Endothelial cell of umbilical vein (primary cell): ENCODE measurements at regions not wholly inside any gene's neighbourhood (a gene's known extent, or its start where the extent isn't known, plus 50 kb on each side); places are given as distances from the start of the nearest gene placed in this dataset.

ENCODE experiments used
- BruUV-seq: library from RNA; stranded (reverse); fragments of 400-500 nt; replicated peaks from 2 replicates; lab custom pipeline; 2021; lab: Mats Ljungman, UMichigan
- CTCF ChIA-PET: fragments of 300-600, 350-600 bp; sonication (Branson Sonifier 250); formaldehyde crosslinking; loops from one replicate; lab custom pipeline; 2021; ENCODE audit warnings: antibody characterized with exemption, inconsistent platforms; lab: Charles Lee
- POLR2A ChIA-PET: fragments of 300-600, 350-600 bp; sonication (Branson Sonifier 250); formaldehyde crosslinking; loops from one replicate; lab custom pipeline; 2021; ENCODE audit warnings: antibody characterized with exemption, inconsistent platforms; lab: Charles Lee
- DNase-seq: peaks from one replicate; pipeline ENCODE4 v3.0.0-alpha.2; 2011; ENCODE audit warnings: low read depth, low spot score
- FAIRE-seq: peaks from 2 replicates; lab custom pipeline; 2011; peaks lifted over from hg19 to GRCh38; lab: Jason Lieb, UNC
- H2AFZ ChIP-seq: 2 replicates; pipeline ENCODE4 v1.6.0; 2012; ENCODE audit warnings: low read depth, low read length, control low read depth, inconsistent platforms
- H3K27ac ChIP-seq: 2 replicates; pipeline ENCODE4 v1.5.1; 2011; ENCODE audit warnings: low read depth, mild to moderate bottlenecking, control low read depth, low read length, moderate library complexity; ENCODE audit not compliant: insufficient read depth
- H3K27me3 ChIP-seq, 2 experiments: 2 replicates each; pipeline versions ENCODE4 v1.6.0 to v1.6.1; 2011; ENCODE audit warnings: low read length in 2 of 2, mixed read lengths in 1 of 2; ENCODE audit not compliant: control insufficient read depth in 2 of 2, insufficient read depth in 2 of 2
- H3K36me3 ChIP-seq, 2 experiments: 2 replicates in 1 of 2; 3 replicates in 1 of 2; pipeline ENCODE4 v1.5.1; 2011; ENCODE audit warnings: low read length in 2 of 2, mild to moderate bottlenecking in 1 of 2, moderate library complexity in 1 of 2; ENCODE audit not compliant: control insufficient read depth in 2 of 2, insufficient read depth in 2 of 2; ENCODE audit errors: extremely low read depth in 1 of 2
- H3K4me1 ChIP-seq: 3 replicates; pipeline ENCODE4 v1.5.1; 2011; ENCODE audit warnings: mild to moderate bottlenecking, low read length; ENCODE audit not compliant: control insufficient read depth, insufficient read depth; ENCODE audit errors: extremely low read depth
- H3K4me2 ChIP-seq: 2 replicates; pipeline ENCODE4 v1.6.1; 2011; ENCODE audit warnings: low read length, control low read depth, mixed read lengths; ENCODE audit not compliant: insufficient read depth
- H3K4me3 ChIP-seq, 3 experiments: fragments of 200-600 bp in 1 of 3; sonication (generic), shearing (Covaris generic) in 1 of 3; replicated peaks in 1 of 3; 2 replicates each; pipeline ENCODE4 v1.5.1; 2011 to 2016; ENCODE audit warnings: control low read depth in 3 of 3, low read length in 3 of 3, mild to moderate bottlenecking in 2 of 3, inconsistent platforms in 1 of 3, low read depth in 1 of 3, moderate library complexity in 1 of 3; ENCODE audit not compliant: insufficient read depth in 1 of 3
- H3K79me2 ChIP-seq: 2 replicates; pipeline ENCODE4 v1.6.0; 2012; ENCODE audit warnings: low read length, inconsistent platforms; ENCODE audit not compliant: control insufficient read depth, insufficient read depth
- H3K9ac ChIP-seq: replicated peaks from 2 replicates; pipeline ENCODE3; 2011; ENCODE audit warnings: low read length, control low read depth; ENCODE audit not compliant: insufficient read depth; ENCODE audit errors: extremely low read depth
- H3K9me1 ChIP-seq: replicated peaks from 3 replicates; pipeline ENCODE4 v1.6.0; 2011; ENCODE audit warnings: mild to moderate bottlenecking, low read length; ENCODE audit not compliant: control insufficient read depth, insufficient read depth; ENCODE audit errors: extremely low read depth
- H3K9me3 ChIP-seq: replicated peaks from 2 replicates; pipeline ENCODE4 v1.5.1; 2012; ENCODE audit warnings: low read length, inconsistent platforms; ENCODE audit not compliant: control insufficient read depth, insufficient read depth
- H4K20me1 ChIP-seq: replicated peaks from 2 replicates; pipeline ENCODE3; 2011; ENCODE audit warnings: mild to moderate bottlenecking, low read length; ENCODE audit not compliant: control insufficient read depth, insufficient read depth; ENCODE audit errors: extremely low read depth
- CTCF ChIP-seq, 2 donors: IDR thresholded peaks; 1 replicate in 1 of 2; 2 replicates in 1 of 2; pipeline ENCODE4 v1.5.1; 2011; ENCODE audit warnings: low read length in 2 of 2, mild to moderate bottlenecking in 2 of 2, moderate library complexity in 2 of 2, control low read depth in 1 of 2, inconsistent platforms in 1 of 2, low read depth in 1 of 2; ENCODE audit not compliant: insufficient read depth in 1 of 2; ENCODE audit errors: extremely low read depth in 1 of 2
- EZH2 ChIP-seq: IDR thresholded peaks from 2 replicates; pipeline ENCODE4 v1.6.1; 2012; ENCODE audit warnings: borderline replicate concordance, low read depth, mild to moderate bottlenecking, moderate library complexity, low read length, inconsistent platforms; ENCODE audit not compliant: severe bottlenecking
- FOS ChIP-seq: IDR thresholded peaks from 2 replicates; pipeline ENCODE4 v1.6.1; 2011; ENCODE audit warnings: mild to moderate bottlenecking, low read length, moderate library complexity, borderline replicate concordance; ENCODE audit not compliant: insufficient read depth
- GATA2 ChIP-seq: IDR thresholded peaks from 2 replicates; pipeline ENCODE4 v1.7.0; 2011; ENCODE audit warnings: low read depth, mild to moderate bottlenecking, moderate library complexity, mixed read lengths, low read length; ENCODE audit not compliant: insufficient read length, insufficient read depth
- JUN ChIP-seq: IDR thresholded peaks from 2 replicates; pipeline ENCODE4 v1.6.1; 2011; ENCODE audit warnings: borderline replicate concordance, low read depth; ENCODE audit not compliant: insufficient read length, insufficient read depth
- MAX ChIP-seq: IDR thresholded peaks from 2 replicates; pipeline ENCODE4 v1.6.1; 2011; ENCODE audit not compliant: insufficient read depth, insufficient read length
- MYC ChIP-seq: IDR thresholded peaks from one replicate; pipeline ENCODE4 v1.6.1; 2011; ENCODE audit warnings: mild to moderate bottlenecking, low read depth, low read length
- POLR2A ChIP-seq: IDR thresholded peaks from 2 replicates; pipeline ENCODE4 v1.6.1; 2012; ENCODE audit warnings: low read depth, mild to moderate bottlenecking, control low read depth, low read length
- POLR2AphosphoS5 ChIP-seq: IDR thresholded peaks from 2 replicates; pipeline ENCODE4 v1.6.1; 2012; ENCODE audit warnings: low read depth, mild to moderate bottlenecking, control low read depth, low read length, moderate library complexity; ENCODE audit not compliant: insufficient read depth
- dilution Hi-C: fragments of 300-500 bp; cut with MboI; formaldehyde crosslinking; loops from one replicate; pipeline ENCODE4 v1.15.0; 2019; ENCODE audit warnings: low sequenced_read_pairs; ENCODE audit not compliant: extremely low pct_ligation_motif_present
- intact Hi-C: fragments of 100-400 bp; cut with micrococcal nuclease; formaldehyde crosslinking; loops from one replicate; pipeline ENCODE4 v1.10.0; 2022

GRCh38 chr4:27148211-27148895, 287.7 kb downstream of the STIM2 start:
- Histone ChIP-seq H4K20me1 (no peaks in the 10 kb centered on the region), H3K9me1 (no peaks in the 10 kb centered on the region), H3K4me3 (no peak overlapping the region), H3K79me2 (no peaks in the 10 kb centered on the region), H3K4me2 (no peak overlapping the region), H3K9ac (no peak overlapping the region), H2AFZ (no peak overlapping the region), H3K9me3 (no peaks in the 10 kb centered on the region), H3K36me3 (no peaks in the 10 kb centered on the region), H3K4me1 (no peaks in the 10 kb centered on the region), H3K27ac (no peak overlapping the region), H3K27me3 (no peaks in the 10 kb centered on the region)
- no TSS peak for BruUV-seq
- DNase-seq (no peak), FAIRE-seq (no peak)
- POLR2A ChIA-PET: no interaction called here
- CTCF ChIA-PET: no interaction called here
- intact Hi-C loops: no loop called here
- TF ChIP-seq FOS (no peak), MAX (no peak), POLR2A (no peak), GATA2 (no peak), CTCF (IDR thresholded peaks at IDR 0.05; ENCODE audit: extremely low read depth in 1 of 2, insufficient read depth in 1 of 2, low read depth in 1 of 2, low read length in 2 of 2) (no peak), POLR2AphosphoS5 (no peak), JUN (no peak), EZH2 (no peak), MYC (no peak)
- dilution Hi-C loops: no loop called here
